HCT116 (cell line): ENCODE measurements at regions not wholly inside any gene's neighbourhood (a gene's known extent, or its start where the extent isn't known, plus 50 kb on each side); places are given as distances from the start of the nearest gene placed in this dataset.

Experiments used
- ATAC-seq: fragments of 200-7000 bp; cut with Tn5 transposase; 2 replicates; pipeline ENCODE4 v1.9.1; 2020; ENCODE audit warnings: mild to moderate bottlenecking, moderate library complexity
- BruUV-seq: library from RNA; stranded (reverse); fragments of 400-500 nt; replicated peaks from 2 replicates; lab custom pipeline; 2021; lab: Mats Ljungman, UMichigan
- CTCF ChIA-PET: fragments of 300-600 bp; sonication (Branson Sonifier 250); formaldehyde crosslinking; loops from one replicate; lab custom pipeline; 2021; ENCODE audit warnings: antibody characterized with exemption; lab: Charles Lee
- POLR2A ChIA-PET: fragments of 300-600, 350-600 bp; sonication (Branson Sonifier 250); formaldehyde crosslinking; loops from one replicate; lab custom pipeline; 2021; ENCODE audit warnings: antibody characterized with exemption; lab: Charles Lee
- RAD21 ChIA-PET, 2 experiments: fragments of 300-600 bp; sonication (Branson Sonifier 250); formaldehyde crosslinking; loops; one replicate each; lab custom pipeline; 2023; ENCODE audit warnings: low total read pairs in 2 of 2; ENCODE audit not compliant: uncharacterized antibody in 2 of 2, unreplicated experiment in 2 of 2, low non-redundant PET in 1 of 2; lab: Charles Lee
- DNase-seq: peaks from one replicate; pipeline ENCODE4 v3.0.0-alpha.2; 2010; ENCODE audit warnings: low read depth, low spot score
- H2AFZ ChIP-seq: fragments of 200-600 bp; shearing (Covaris generic), sonication (generic); 2 replicates; pipeline ENCODE4 v1.6.1; 2017; ENCODE audit warnings: low read depth, mixed run types, mixed read lengths, antibody characterized with exemption, low read length; ENCODE audit not compliant: poor library complexity, severe bottlenecking
- H3K27ac ChIP-seq: 2 replicates; pipeline ENCODE4 v1.5.1; 2012; ENCODE audit warnings: low read depth, low read length
- H3K27me3 ChIP-seq: fragments of 200-600 bp; sonication (generic); 2 replicates; pipeline ENCODE4 v1.6.1; 2016; ENCODE audit warnings: mixed run types, low read length, mixed read lengths; ENCODE audit not compliant: insufficient read depth
- H3K36me3 ChIP-seq, 2 experiments: fragments of 200-500 bp in 1 of 2; fragments of 200-600 bp in 1 of 2; sonication (Bioruptor generic) in 1 of 2; sonication (generic) in 1 of 2; 2 replicates each; pipeline versions ENCODE4 v1.5.1 to v1.6.1; 2014 to 2016; ENCODE audit warnings: low read length in 2 of 2, inconsistent platforms in 1 of 2, mixed read lengths in 1 of 2, mixed run types in 1 of 2; ENCODE audit not compliant: insufficient read depth in 2 of 2, control insufficient read depth in 1 of 2
- H3K4me1 ChIP-seq, 2 experiments: fragments of 200-600 bp in 1 of 2; sonication (generic) in 1 of 2; 2 replicates each; pipeline versions ENCODE4 v1.5.1 to v1.6.1; 2012 to 2017; ENCODE audit warnings: low read length in 2 of 2, inconsistent platforms in 1 of 2, mild to moderate bottlenecking in 1 of 2, mixed read lengths in 1 of 2, mixed run types in 1 of 2, moderate library complexity in 1 of 2; ENCODE audit not compliant: insufficient read depth in 2 of 2, control insufficient read depth in 1 of 2
- H3K4me2 ChIP-seq: fragments of 200-600 bp; sonication (generic); 2 replicates; pipeline ENCODE4 v1.6.1; 2017; ENCODE audit warnings: mixed run types, low read length, mixed read lengths
- H3K4me3 ChIP-seq, 2 experiments: fragments of 200-600 bp in 1 of 2; sonication (generic) in 1 of 2; replicated peaks in 1 of 2; 2 replicates each; pipeline ENCODE4 v1.5.1; 2011 to 2016; ENCODE audit warnings: low read length in 2 of 2, control low read depth in 1 of 2, low read depth in 1 of 2, mild to moderate bottlenecking in 1 of 2, mixed read lengths in 1 of 2, mixed run types in 1 of 2
- H3K79me2 ChIP-seq: fragments of 200-600 bp; sonication (generic); 2 replicates; pipeline ENCODE4 v1.6.1; 2017; ENCODE audit warnings: mild to moderate bottlenecking, mixed run types, low read length, moderate library complexity, mixed read lengths; ENCODE audit not compliant: insufficient read depth
- H3K9ac ChIP-seq: fragments of 200-600 bp; sonication (generic); 2 replicates; pipeline ENCODE4 v1.6.1; 2016; ENCODE audit warnings: low read length, mixed read lengths
- H3K9me2 ChIP-seq: fragments of 200-600 bp; sonication (generic), shearing (Covaris generic); 2 replicates; pipeline ENCODE4 v1.6.1; 2017; ENCODE audit warnings: mixed run types, mild to moderate bottlenecking, moderate library complexity; ENCODE audit not compliant: insufficient read depth
- H3K9me3 ChIP-seq, 2 experiments: fragments of 200-500 bp in 1 of 2; fragments of 200-600 bp in 1 of 2; sonication (Bioruptor generic) in 1 of 2; sonication (generic) in 1 of 2; 2 replicates each; pipeline ENCODE4 v1.6.1; 2014 to 2017; ENCODE audit warnings: low read length in 2 of 2, mixed read lengths in 2 of 2, inconsistent platforms in 1 of 2, low read depth in 1 of 2, mild to moderate bottlenecking in 1 of 2, mixed run types in 1 of 2, moderate library complexity in 1 of 2; ENCODE audit not compliant: control insufficient read depth in 1 of 2, insufficient read depth in 1 of 2
- H4K20me1 ChIP-seq: fragments of 200-600 bp; sonication (generic), shearing (Covaris generic); 2 replicates; pipeline ENCODE4 v1.6.1; 2017; ENCODE audit warnings: mixed run types, mild to moderate bottlenecking, moderate library complexity; ENCODE audit not compliant: insufficient read depth
- CBX3 ChIP-seq: IDR thresholded peaks from 2 replicates; pipeline ENCODE4 v1.6.1; 2012; ENCODE audit warnings: low read depth
- CEBPB ChIP-seq: IDR thresholded peaks from 2 replicates; pipeline ENCODE4 v1.6.1; 2012; ENCODE audit warnings: low read depth
- ELF1 ChIP-seq: IDR thresholded peaks from 2 replicates; pipeline ENCODE4 v1.6.1; 2012; ENCODE audit warnings: low read depth, borderline replicate concordance
- EZH2 ChIP-seq: fragments of 200-600 bp; sonication (generic); IDR thresholded peaks from 2 replicates; pipeline ENCODE4 v1.6.1; 2017; ENCODE audit warnings: antibody characterized with exemption, mixed run types
- JUND ChIP-seq: IDR thresholded peaks from 2 replicates; pipeline ENCODE4 v1.6.1; 2012
- MAX ChIP-seq: IDR thresholded peaks from 2 replicates; pipeline ENCODE4 v1.6.1; 2012
- POLR2A ChIP-seq: IDR thresholded peaks from 2 replicates; pipeline ENCODE4 v1.7.0; 2011; ENCODE audit warnings: borderline replicate concordance; ENCODE audit not compliant: insufficient read depth, insufficient read length; ENCODE audit errors: extremely low read depth
- POLR2AphosphoS5 ChIP-seq: IDR thresholded peaks from 2 replicates; pipeline ENCODE4 v1.6.1; 2011; ENCODE audit warnings: mild to moderate bottlenecking, low read depth, low read length, moderate library complexity
- RAD21 ChIP-seq: IDR thresholded peaks from 2 replicates; pipeline ENCODE4 v1.6.1; 2012; ENCODE audit warnings: low read depth, mild to moderate bottlenecking
- REST ChIP-seq: IDR thresholded peaks from 2 replicates; pipeline ENCODE4 v1.6.1; 2012; ENCODE audit warnings: low read depth
- SIN3A ChIP-seq: IDR thresholded peaks from 2 replicates; pipeline ENCODE4 v1.6.1; 2012; ENCODE audit warnings: low read depth
- SRF ChIP-seq: IDR thresholded peaks from 2 replicates; pipeline ENCODE4 v1.6.1; 2012; ENCODE audit warnings: low read depth
- TCF7L2 ChIP-seq: IDR thresholded peaks from 2 replicates; pipeline ENCODE4 v1.7.0; 2011; ENCODE audit warnings: borderline replicate concordance, inconsistent platforms; ENCODE audit not compliant: insufficient read depth, insufficient read length; ENCODE audit errors: extremely low read depth
- YY1 ChIP-seq: IDR thresholded peaks from 2 replicates; pipeline ENCODE4 v1.6.1; 2011; ENCODE audit warnings: low read length, low read depth, moderate library complexity, mild to moderate bottlenecking; ENCODE audit not compliant: insufficient replicate concordance; ENCODE audit errors: extremely low read depth
- ZFX ChIP-seq: fragments of 450-650 bp; IDR thresholded peaks from 2 replicates; pipeline ENCODE4 v1.6.1; 2017
- ZNF274 ChIP-seq: fragments of 200-500 bp; sonication (Bioruptor generic); IDR thresholded peaks from 2 replicates; pipeline ENCODE4 v1.6.1; 2014; ENCODE audit warnings: mild to moderate bottlenecking, low read depth, low read length, inconsistent platforms
- intact Hi-C: fragments of 100-400 bp; cut with micrococcal nuclease; formaldehyde crosslinking; loops from 2 replicates; pipeline ENCODE4 v1.10.0; 2022
- TF ChIP-seq, protein P1 (sequence below): IDR thresholded peaks from 2 replicates; pipeline ENCODE4 v1.6.1; 2012
- TF ChIP-seq, protein P2 (sequence below): IDR thresholded peaks from 2 replicates; pipeline ENCODE4 v1.6.1; 2011; ENCODE audit warnings: mild to moderate bottlenecking, low read length, moderate library complexity; ENCODE audit not compliant: insufficient replicate concordance; ENCODE audit errors: extremely low read depth

GRCh38 chr2:165008730-165009315 is 53.5 kb upstream of the SLC38A11 start (continued):
- no peak for TF ChIP-seq REST
- TF ChIP-seq CEBPB = no peak
- no peak for TF ChIP-seq ZFX
- TF ChIP-seq, protein P1, sequence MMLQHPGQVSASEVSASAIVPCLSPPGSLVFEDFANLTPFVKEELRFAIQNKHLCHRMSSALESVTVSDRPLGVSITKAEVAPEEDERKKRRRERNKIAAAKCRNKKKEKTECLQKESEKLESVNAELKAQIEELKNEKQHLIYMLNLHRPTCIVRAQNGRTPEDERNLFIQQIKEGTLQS = no peak
- no peak for TF ChIP-seq ZNF274
- no peak for TF ChIP-seq POLR2A
- TF ChIP-seq MAX = no peak
- no peak for TF ChIP-seq SIN3A
- TF ChIP-seq CBX3 = no peak
- no peak for TF ChIP-seq ELF1
- no peak for TF ChIP-seq EZH2
- TF ChIP-seq, all 23 proteins: peak for 0

DNA sequence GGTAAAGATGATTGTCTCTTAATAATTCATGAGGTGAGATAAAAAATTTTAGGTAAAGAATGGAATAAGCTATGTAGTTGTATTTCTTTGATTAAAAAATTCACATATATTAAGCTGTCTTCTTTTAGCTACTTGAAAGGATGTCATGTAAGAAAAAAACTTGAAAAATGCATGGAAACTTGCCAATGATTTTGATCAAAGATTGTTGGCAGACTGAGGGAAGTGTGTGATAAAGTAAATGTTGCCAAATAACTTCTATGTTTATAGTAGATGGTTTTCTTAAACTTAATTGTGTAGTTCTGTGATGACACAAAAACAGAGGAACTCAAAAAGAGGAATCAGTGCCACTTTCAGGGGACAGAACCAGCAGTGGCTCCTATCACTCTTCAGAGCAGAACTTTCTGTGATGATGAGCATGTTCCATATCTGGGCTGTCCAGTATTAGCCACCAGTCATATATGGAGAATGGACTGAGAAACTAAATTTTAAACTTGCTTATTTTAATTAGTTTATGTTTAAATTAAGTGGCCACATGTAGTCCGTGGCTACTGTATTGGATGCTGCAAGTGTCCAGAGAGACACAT is 51.9 kb upstream of the SLC38A11 start:
- Histone ChIP-seq H3K36me3 (no peaks in the 10 kb centered on the region), H2AFZ (no peak overlapping the region), H4K20me1 (no peaks in the 10 kb centered on the region), H3K79me2 (no peaks in the 10 kb centered on the region), H3K4me1 (no peaks in the 10 kb centered on the region), H3K4me3 (no peak overlapping the region), H3K9me3 (no peaks in the 10 kb centered on the region), H3K4me2 (no peak overlapping the region), H3K9ac (no peak overlapping the region), H3K27ac (no peak overlapping the region), H3K27me3 (peaks cover 14% of the 10 kb centered on the region; the same call in 1 of the 2 replicates), H3K9me2 (no peaks in the 10 kb centered on the region)
- ChIA-PET POLR2A (no interaction called here), RAD21 (no interaction called here), CTCF (no interaction called here)
- ATAC-seq (no peak), DNase-seq (no peak)
- intact Hi-C loops = no loop called here
- BruUV-seq = no TSS peak
- no peak for TF ChIP-seq RAD21
- TF ChIP-seq, protein P2, sequence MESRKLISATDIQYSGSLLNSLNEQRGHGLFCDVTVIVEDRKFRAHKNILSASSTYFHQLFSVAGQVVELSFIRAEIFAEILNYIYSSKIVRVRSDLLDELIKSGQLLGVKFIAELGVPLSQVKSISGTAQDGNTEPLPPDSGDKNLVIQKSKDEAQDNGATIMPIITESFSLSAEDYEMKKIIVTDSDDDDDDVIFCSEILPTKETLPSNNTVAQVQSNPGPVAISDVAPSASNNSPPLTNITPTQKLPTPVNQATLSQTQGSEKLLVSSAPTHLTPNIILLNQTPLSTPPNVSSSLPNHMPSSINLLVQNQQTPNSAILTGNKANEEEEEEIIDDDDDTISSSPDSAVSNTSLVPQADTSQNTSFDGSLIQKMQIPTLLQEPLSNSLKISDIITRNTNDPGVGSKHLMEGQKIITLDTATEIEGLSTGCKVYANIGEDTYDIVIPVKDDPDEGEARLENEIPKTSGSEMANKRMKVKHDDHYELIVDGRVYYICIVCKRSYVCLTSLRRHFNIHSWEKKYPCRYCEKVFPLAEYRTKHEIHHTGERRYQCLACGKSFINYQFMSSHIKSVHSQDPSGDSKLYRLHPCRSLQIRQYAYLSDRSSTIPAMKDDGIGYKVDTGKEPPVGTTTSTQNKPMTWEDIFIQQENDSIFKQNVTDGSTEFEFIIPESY = no peak
- TF ChIP-seq ELF1 = no peak
- TF ChIP-seq SIN3A = no peak
- TF ChIP-seq YY1 = no peak
- no peak for TF ChIP-seq POLR2AphosphoS5
- no peak for TF ChIP-seq SRF
- TF ChIP-seq POLR2A = no peak
- no peak for TF ChIP-seq MAX
- no peak for TF ChIP-seq CEBPB
- TF ChIP-seq JUND = no peak
- TF ChIP-seq TCF7L2 = no peak
- TF ChIP-seq ZFX = no peak
- no peak for TF ChIP-seq EZH2
- TF ChIP-seq CBX3 = no peak
